Liver (tissue), 8 donors: ENCODE measurements at regions not wholly inside any gene's neighbourhood (a gene's known extent, or its start where the extent isn't known, plus 50 kb on each side); places are given as distances from the start of the nearest gene placed in this dataset.

Source experiments
- DNase-seq: peaks from one replicate; pipeline ENCODE4 v3.0.0-alpha.2; 2017; ENCODE audit warnings: low spot score
- H3K27ac ChIP-seq, 2 donors: one replicate each; pipeline ENCODE4 v1.7.0; 2013; ENCODE audit warnings: inconsistent platforms in 2 of 2, low read length in 2 of 2, control low read depth in 1 of 2, low read depth in 1 of 2, mild to moderate bottlenecking in 1 of 2
- H3K27me3 ChIP-seq, 4 donors: one replicate each; pipeline versions ENCODE4 v1.6.1 to v1.7.0; 2013; ENCODE audit warnings: low read length in 3 of 4, inconsistent platforms in 1 of 4, mild to moderate bottlenecking in 1 of 4, moderate library complexity in 1 of 4; ENCODE audit not compliant: control insufficient read depth in 4 of 4, insufficient read depth in 4 of 4
- H3K36me3 ChIP-seq, 4 donors: one replicate each; pipeline versions ENCODE4 v1.6.1 to v1.7.0; 2013; ENCODE audit warnings: low read length in 3 of 4, mild to moderate bottlenecking in 3 of 4, low read depth in 1 of 4, moderate library complexity in 1 of 4; ENCODE audit not compliant: control insufficient read depth in 4 of 4, insufficient read depth in 3 of 4
- H3K4me1 ChIP-seq, 4 donors: one replicate each; pipeline versions ENCODE4 v1.6.1 to v1.7.0; 2013; ENCODE audit warnings: low read length in 3 of 4, mild to moderate bottlenecking in 3 of 4, moderate library complexity in 1 of 4; ENCODE audit not compliant: control insufficient read depth in 4 of 4, insufficient read depth in 4 of 4
- H3K4me3 ChIP-seq, 3 donors: one replicate each; pipeline versions ENCODE4 v1.6.1 to v1.7.0; 2013; ENCODE audit warnings: low read length in 3 of 3, control low read depth in 1 of 3, low read depth in 1 of 3, mild to moderate bottlenecking in 1 of 3
- H3K9ac ChIP-seq, 2 donors: one replicate each; pipeline ENCODE4 v1.7.0; 2013; ENCODE audit warnings: low read length in 2 of 2, mild to moderate bottlenecking in 2 of 2, moderate library complexity in 2 of 2, control low read depth in 1 of 2, low read depth in 1 of 2
- H3K9me3 ChIP-seq, 4 donors: one replicate each; pipeline versions ENCODE4 v1.6.1 to v1.7.0; 2013; ENCODE audit warnings: low read length in 3 of 4; ENCODE audit not compliant: control insufficient read depth in 4 of 4
- EGR1 ChIP-seq, 2 donors: IDR thresholded peaks; 2 replicates each; pipeline ENCODE4 v1.6.1; 2016 to 2018; ENCODE audit warnings: antibody characterized with exemption in 2 of 2, low read depth in 2 of 2
- FOXA1 ChIP-seq: IDR thresholded peaks from 2 replicates; pipeline ENCODE4 v1.6.1; 2016; ENCODE audit warnings: antibody characterized with exemption
- GABPA ChIP-seq, 2 donors: IDR thresholded peaks in 1 of 2; conservative IDR thresholded peaks in 1 of 2; 2 replicates each; pipeline ENCODE4 v1.6.1; 2016; ENCODE audit warnings: antibody characterized with exemption in 2 of 2, mild to moderate bottlenecking in 1 of 2, moderate library complexity in 1 of 2
- HNF4A ChIP-seq, 2 donors: conservative IDR thresholded peaks; 2 replicates each; pipeline ENCODE4 v1.6.1; 2016; ENCODE audit warnings: antibody characterized with exemption in 2 of 2, mild to moderate bottlenecking in 2 of 2
- JUND ChIP-seq, 2 donors: IDR thresholded peaks; 2 replicates each; pipeline ENCODE4 v1.6.1; 2016; ENCODE audit warnings: antibody characterized with exemption in 2 of 2
- NR2F2 ChIP-seq: IDR thresholded peaks from 2 replicates; pipeline ENCODE4 v1.6.1; 2016; ENCODE audit warnings: antibody characterized with exemption
- RAD21 ChIP-seq, 2 donors: IDR thresholded peaks; 2 replicates each; pipeline ENCODE4 v1.6.1; 2016; ENCODE audit warnings: antibody characterized with exemption in 2 of 2, mild to moderate bottlenecking in 2 of 2
- RXRA ChIP-seq, 2 donors: IDR thresholded peaks; 2 replicates each; pipeline ENCODE4 v1.6.1; 2017 to 2018; ENCODE audit warnings: antibody characterized with exemption in 2 of 2, mild to moderate bottlenecking in 1 of 2
- SP1 ChIP-seq: IDR thresholded peaks from 2 replicates; pipeline ENCODE4 v1.6.1; 2018; ENCODE audit warnings: antibody characterized with exemption, mild to moderate bottlenecking
- TAF1 ChIP-seq: conservative IDR thresholded peaks from 2 replicates; pipeline ENCODE4 v1.6.1; 2016; ENCODE audit warnings: antibody characterized with exemption, mild to moderate bottlenecking
- YY1 ChIP-seq: IDR thresholded peaks from 2 replicates; pipeline ENCODE4 v1.6.1; 2016; ENCODE audit warnings: antibody characterized with exemption, mild to moderate bottlenecking
- WGBS: extraction: QIAGEN DNeasy Blood & Tissue Kit; methylation state at CpG from one replicate; pipeline ENCODE4 v1.1.7; 2013; 5-methylcytosine and 5-hydroxymethylcytosine counted together
- TF ChIP-seq, protein P1 (sequence below): fragments of 150-350 bp; IDR thresholded peaks from 2 replicates; pipeline ENCODE4 v1.5.1; 2017; ENCODE audit warnings: improper control_type of control experiment, low read depth, low read length; ENCODE audit not compliant: missing input control
- TF ChIP-seq, protein P2 (sequence below): IDR thresholded peaks from 2 replicates; pipeline ENCODE4 v1.6.1; 2016; ENCODE audit warnings: antibody characterized with exemption
- TF ChIP-seq, protein P3 (sequence below): IDR thresholded peaks from 2 replicates; pipeline ENCODE4 v1.6.1; 2016; ENCODE audit warnings: antibody characterized with exemption
- TF ChIP-seq, protein P4 (sequence below): IDR thresholded peaks from 2 replicates; pipeline ENCODE4 v1.6.1; 2016; ENCODE audit warnings: antibody characterized with exemption, mild to moderate bottlenecking
- donor health status: healthy.
- donor health status: healthy.
- donor health status: healthy.
- donor health status: healthy.
- donor health status: healthy.

DNA sequence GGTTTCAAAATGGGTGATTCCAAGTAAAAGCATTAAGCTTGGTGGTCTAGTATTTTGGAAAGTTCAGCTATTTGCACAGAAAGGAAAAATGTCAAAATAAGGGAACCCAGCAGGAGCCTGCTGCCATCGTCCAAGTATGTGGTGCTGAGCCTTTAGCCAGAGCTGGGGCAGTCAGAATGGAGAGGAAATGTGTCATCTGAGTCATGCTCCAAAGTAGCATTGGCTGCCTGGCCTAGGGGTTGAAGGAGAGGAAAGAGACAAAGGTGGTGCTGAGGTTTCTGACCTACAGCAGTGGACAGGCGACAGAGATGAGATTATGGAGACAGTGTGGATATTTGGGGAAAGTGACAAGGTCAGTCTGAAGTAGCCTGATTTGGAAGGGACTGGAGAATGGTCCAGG lies 103.9 kb downstream of the PLCE1 start:
- H3K36me3 ChIP-seq, result no peaks in the 10 kb centered on the region
- no peaks in the 10 kb centered on the region for H3K27me3 ChIP-seq
- no peak overlapping the region for H3K4me3 ChIP-seq
- TF ChIP-seq RAD21 (IDR thresholded peaks at IDR 0.05), result no peak
- TF ChIP-seq, protein P1, sequence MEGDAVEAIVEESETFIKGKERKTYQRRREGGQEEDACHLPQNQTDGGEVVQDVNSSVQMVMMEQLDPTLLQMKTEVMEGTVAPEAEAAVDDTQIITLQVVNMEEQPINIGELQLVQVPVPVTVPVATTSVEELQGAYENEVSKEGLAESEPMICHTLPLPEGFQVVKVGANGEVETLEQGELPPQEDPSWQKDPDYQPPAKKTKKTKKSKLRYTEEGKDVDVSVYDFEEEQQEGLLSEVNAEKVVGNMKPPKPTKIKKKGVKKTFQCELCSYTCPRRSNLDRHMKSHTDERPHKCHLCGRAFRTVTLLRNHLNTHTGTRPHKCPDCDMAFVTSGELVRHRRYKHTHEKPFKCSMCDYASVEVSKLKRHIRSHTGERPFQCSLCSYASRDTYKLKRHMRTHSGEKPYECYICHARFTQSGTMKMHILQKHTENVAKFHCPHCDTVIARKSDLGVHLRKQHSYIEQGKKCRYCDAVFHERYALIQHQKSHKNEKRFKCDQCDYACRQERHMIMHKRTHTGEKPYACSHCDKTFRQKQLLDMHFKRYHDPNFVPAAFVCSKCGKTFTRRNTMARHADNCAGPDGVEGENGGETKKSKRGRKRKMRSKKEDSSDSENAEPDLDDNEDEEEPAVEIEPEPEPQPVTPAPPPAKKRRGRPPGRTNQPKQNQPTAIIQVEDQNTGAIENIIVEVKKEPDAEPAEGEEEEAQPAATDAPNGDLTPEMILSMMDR, result no peak
- no peak for TF ChIP-seq EGR1 (IDR thresholded peaks at IDR 0.05; ENCODE audit: low read depth in 2 of 2)
- no peak for TF ChIP-seq GABPA (IDR thresholded peaks at IDR 0.05 in 1 of 2, conservative IDR thresholded peaks at IDR 0.05 in 1 of 2)
- no peak for TF ChIP-seq NR2F2
- TF ChIP-seq HNF4A (conservative IDR thresholded peaks at IDR 0.05), result no peak
- no peak for TF ChIP-seq FOXA1
- TF ChIP-seq RXRA (IDR thresholded peaks at IDR 0.05), result no peak
- TF ChIP-seq, protein P2, sequence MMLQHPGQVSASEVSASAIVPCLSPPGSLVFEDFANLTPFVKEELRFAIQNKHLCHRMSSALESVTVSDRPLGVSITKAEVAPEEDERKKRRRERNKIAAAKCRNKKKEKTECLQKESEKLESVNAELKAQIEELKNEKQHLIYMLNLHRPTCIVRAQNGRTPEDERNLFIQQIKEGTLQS, result no peak
- TF ChIP-seq, protein P3, sequence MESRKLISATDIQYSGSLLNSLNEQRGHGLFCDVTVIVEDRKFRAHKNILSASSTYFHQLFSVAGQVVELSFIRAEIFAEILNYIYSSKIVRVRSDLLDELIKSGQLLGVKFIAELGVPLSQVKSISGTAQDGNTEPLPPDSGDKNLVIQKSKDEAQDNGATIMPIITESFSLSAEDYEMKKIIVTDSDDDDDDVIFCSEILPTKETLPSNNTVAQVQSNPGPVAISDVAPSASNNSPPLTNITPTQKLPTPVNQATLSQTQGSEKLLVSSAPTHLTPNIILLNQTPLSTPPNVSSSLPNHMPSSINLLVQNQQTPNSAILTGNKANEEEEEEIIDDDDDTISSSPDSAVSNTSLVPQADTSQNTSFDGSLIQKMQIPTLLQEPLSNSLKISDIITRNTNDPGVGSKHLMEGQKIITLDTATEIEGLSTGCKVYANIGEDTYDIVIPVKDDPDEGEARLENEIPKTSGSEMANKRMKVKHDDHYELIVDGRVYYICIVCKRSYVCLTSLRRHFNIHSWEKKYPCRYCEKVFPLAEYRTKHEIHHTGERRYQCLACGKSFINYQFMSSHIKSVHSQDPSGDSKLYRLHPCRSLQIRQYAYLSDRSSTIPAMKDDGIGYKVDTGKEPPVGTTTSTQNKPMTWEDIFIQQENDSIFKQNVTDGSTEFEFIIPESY, result no peak
- TF ChIP-seq, protein P4, sequence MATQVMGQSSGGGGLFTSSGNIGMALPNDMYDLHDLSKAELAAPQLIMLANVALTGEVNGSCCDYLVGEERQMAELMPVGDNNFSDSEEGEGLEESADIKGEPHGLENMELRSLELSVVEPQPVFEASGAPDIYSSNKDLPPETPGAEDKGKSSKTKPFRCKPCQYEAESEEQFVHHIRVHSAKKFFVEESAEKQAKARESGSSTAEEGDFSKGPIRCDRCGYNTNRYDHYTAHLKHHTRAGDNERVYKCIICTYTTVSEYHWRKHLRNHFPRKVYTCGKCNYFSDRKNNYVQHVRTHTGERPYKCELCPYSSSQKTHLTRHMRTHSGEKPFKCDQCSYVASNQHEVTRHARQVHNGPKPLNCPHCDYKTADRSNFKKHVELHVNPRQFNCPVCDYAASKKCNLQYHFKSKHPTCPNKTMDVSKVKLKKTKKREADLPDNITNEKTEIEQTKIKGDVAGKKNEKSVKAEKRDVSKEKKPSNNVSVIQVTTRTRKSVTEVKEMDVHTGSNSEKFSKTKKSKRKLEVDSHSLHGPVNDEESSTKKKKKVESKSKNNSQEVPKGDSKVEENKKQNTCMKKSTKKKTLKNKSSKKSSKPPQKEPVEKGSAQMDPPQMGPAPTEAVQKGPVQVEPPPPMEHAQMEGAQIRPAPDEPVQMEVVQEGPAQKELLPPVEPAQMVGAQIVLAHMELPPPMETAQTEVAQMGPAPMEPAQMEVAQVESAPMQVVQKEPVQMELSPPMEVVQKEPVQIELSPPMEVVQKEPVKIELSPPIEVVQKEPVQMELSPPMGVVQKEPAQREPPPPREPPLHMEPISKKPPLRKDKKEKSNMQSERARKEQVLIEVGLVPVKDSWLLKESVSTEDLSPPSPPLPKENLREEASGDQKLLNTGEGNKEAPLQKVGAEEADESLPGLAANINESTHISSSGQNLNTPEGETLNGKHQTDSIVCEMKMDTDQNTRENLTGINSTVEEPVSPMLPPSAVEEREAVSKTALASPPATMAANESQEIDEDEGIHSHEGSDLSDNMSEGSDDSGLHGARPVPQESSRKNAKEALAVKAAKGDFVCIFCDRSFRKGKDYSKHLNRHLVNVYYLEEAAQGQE, result no peak
- no peak for TF ChIP-seq YY1
- no peak for TF ChIP-seq SP1
- no peak for TF ChIP-seq JUND (IDR thresholded peaks at IDR 0.05)
- H3K27ac ChIP-seq, result no peak overlapping the region
- H3K9me3 ChIP-seq, result no peaks in the 10 kb centered on the region
- H3K4me1 ChIP-seq, result no peaks in the 10 kb centered on the region
- no peak for DNase-seq
- H3K9ac ChIP-seq, result no peak overlapping the region
- WGBS, result 91% methylated on average over 2 of the region's 2 CpGs

DNA sequence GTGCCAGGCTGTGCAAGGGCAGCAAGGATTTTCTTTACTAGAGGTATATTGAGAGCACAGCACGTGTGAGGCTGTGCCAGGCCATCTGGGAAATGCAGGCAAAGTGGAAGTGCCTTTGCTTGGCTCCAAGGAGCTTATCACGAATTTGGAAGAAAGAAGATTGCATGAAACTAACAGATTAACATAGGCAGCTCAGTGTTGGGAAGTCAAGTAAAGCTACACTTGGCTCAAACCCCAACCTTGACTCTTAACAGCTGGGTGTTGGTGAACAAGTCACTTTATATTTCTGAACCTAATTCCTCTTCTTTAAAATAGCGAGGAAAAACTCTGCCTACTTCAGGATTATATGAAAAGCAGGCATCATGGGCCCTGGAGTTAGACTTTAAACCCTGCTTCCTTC lies 105.2 kb downstream of the PLCE1 start:
- no peaks in the 10 kb centered on the region for H3K4me1 ChIP-seq
- no peak overlapping the region for H3K27ac ChIP-seq
- H3K9me3 ChIP-seq, result no peaks in the 10 kb centered on the region
- no peaks in the 10 kb centered on the region for H3K36me3 ChIP-seq
- H3K27me3 ChIP-seq, result no peaks in the 10 kb centered on the region
- H3K4me3 ChIP-seq, result no peak overlapping the region
- H3K9ac ChIP-seq, result no peak overlapping the region
- WGBS, result 79% methylated on average over 3 of the region's 3 CpGs
- no peak for DNase-seq
- TF ChIP-seq TAF1, result no peak
- TF ChIP-seq, protein P3, result no peak
